ENCODE measurements at regions not wholly inside any gene's neighbourhood (a gene's known extent, or its start where the extent isn't known, plus 50 kb on each side); places are given as distances from the start of the nearest gene placed in this dataset.

DNA sequence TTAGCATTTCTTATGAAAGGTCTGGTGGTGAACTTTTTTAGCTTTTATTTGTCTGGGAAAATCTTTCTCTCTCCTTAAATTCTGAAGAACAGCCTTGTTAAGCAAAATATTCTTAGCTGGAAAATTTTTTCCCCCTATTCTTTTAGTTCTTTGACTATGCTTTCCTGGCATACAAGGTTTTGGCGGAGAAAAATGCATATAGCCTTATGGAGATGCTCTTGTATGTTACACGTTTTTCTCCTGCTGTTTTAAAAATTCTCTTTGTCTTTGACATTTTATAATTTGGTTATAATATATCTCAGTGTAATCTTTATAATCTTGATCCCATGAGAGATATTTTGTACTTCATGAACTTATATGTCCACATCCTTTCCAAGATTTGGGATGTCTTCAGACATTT, 1190.4 kb upstream of the ZEB2 start:
- H3K9ac ChIP-seq (ENCODE audit: low read length): no peak overlapping the region
- no peak overlapping the region for H3K27ac ChIP-seq (ENCODE audit: low read depth, low read length)
- H4K20me1 ChIP-seq (ENCODE audit: insufficient read depth): no peaks in the 10 kb centered on the region
- ChIA-PET CTCF (no interaction called here), RAD21 (ENCODE audit: low non-redundant PET in 1 of 2, low total read pairs in 2 of 2, uncharacterized antibody in 2 of 2, unreplicated experiment in 2 of 2) (no interaction called here), POLR2A (no interaction called here)
- no peak for TF ChIP-seq CTCF (IDR thresholded peaks at IDR 0.05 in 2 of 3, conservative IDR thresholded peaks at IDR 0.05 in 1 of 3; ENCODE audit: borderline replicate concordance in 1 of 3, insufficient read depth in 1 of 3, low read depth in 2 of 3, low read length in 2 of 3)
- TF ChIP-seq, protein P1, sequence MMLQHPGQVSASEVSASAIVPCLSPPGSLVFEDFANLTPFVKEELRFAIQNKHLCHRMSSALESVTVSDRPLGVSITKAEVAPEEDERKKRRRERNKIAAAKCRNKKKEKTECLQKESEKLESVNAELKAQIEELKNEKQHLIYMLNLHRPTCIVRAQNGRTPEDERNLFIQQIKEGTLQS (IDR thresholded peaks at IDR 0.05): no peak
- TF ChIP-seq EGR1 (IDR thresholded peaks at IDR 0.05; ENCODE audit: low read depth): no peak
- no peak for TF ChIP-seq SP1 (IDR thresholded peaks at IDR 0.05; ENCODE audit: low read depth)
- no peak for TF ChIP-seq SIN3A (IDR thresholded peaks at IDR 0.05; ENCODE audit: low read depth)
- TF ChIP-seq TCF7L2 (IDR thresholded peaks at IDR 0.05; ENCODE audit: borderline replicate concordance, extremely low read depth, insufficient read depth, insufficient read length): no peak
- TF ChIP-seq YY1 (IDR thresholded peaks at IDR 0.05; ENCODE audit: extremely low read depth, insufficient replicate concordance, low read depth, low read length): no peak
- TF ChIP-seq CEBPB (IDR thresholded peaks at IDR 0.05; ENCODE audit: low read depth): no peak
- TF ChIP-seq ZNF274 (IDR thresholded peaks at IDR 0.05; ENCODE audit: low read depth, low read length): no peak
- no peak for TF ChIP-seq ELF1 (IDR thresholded peaks at IDR 0.05; ENCODE audit: borderline replicate concordance, low read depth)
- TF ChIP-seq, protein P2, sequence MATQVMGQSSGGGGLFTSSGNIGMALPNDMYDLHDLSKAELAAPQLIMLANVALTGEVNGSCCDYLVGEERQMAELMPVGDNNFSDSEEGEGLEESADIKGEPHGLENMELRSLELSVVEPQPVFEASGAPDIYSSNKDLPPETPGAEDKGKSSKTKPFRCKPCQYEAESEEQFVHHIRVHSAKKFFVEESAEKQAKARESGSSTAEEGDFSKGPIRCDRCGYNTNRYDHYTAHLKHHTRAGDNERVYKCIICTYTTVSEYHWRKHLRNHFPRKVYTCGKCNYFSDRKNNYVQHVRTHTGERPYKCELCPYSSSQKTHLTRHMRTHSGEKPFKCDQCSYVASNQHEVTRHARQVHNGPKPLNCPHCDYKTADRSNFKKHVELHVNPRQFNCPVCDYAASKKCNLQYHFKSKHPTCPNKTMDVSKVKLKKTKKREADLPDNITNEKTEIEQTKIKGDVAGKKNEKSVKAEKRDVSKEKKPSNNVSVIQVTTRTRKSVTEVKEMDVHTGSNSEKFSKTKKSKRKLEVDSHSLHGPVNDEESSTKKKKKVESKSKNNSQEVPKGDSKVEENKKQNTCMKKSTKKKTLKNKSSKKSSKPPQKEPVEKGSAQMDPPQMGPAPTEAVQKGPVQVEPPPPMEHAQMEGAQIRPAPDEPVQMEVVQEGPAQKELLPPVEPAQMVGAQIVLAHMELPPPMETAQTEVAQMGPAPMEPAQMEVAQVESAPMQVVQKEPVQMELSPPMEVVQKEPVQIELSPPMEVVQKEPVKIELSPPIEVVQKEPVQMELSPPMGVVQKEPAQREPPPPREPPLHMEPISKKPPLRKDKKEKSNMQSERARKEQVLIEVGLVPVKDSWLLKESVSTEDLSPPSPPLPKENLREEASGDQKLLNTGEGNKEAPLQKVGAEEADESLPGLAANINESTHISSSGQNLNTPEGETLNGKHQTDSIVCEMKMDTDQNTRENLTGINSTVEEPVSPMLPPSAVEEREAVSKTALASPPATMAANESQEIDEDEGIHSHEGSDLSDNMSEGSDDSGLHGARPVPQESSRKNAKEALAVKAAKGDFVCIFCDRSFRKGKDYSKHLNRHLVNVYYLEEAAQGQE (IDR thresholded peaks at IDR 0.05; ENCODE audit: low read depth): no peak
- TF ChIP-seq CBX3 (IDR thresholded peaks at IDR 0.05; ENCODE audit: low read depth): no peak
- no peak for TF ChIP-seq ZFX (IDR thresholded peaks at IDR 0.05)
- no peak for TF ChIP-seq EZH2 (IDR thresholded peaks at IDR 0.05)
- no TSS peak for BruUV-seq (replicated peaks)
- no peak for ATAC-seq
- DNase-seq (ENCODE audit: low read depth, low spot score): no peak
- no peak overlapping the region for H2AFZ ChIP-seq (ENCODE audit: low read depth, low read length, poor library complexity, severe bottlenecking)
- no peaks in the 10 kb centered on the region for H3K36me3 ChIP-seq (ENCODE audit: control insufficient read depth in 1 of 2, insufficient read depth in 2 of 2, low read length in 2 of 2)
- H3K9me3 ChIP-seq (ENCODE audit: control insufficient read depth in 1 of 2, insufficient read depth in 1 of 2, low read depth in 1 of 2, low read length in 2 of 2): no peaks in the 10 kb centered on the region
- no peaks in the 10 kb centered on the region for H3K4me1 ChIP-seq (ENCODE audit: control insufficient read depth in 1 of 2, insufficient read depth in 2 of 2, low read length in 2 of 2)
- no peak overlapping the region for H3K4me3 ChIP-seq (replicated peaks in 1 of 2; ENCODE audit: low read depth in 1 of 2, low read length in 2 of 2)
- H3K4me2 ChIP-seq (ENCODE audit: low read length): no peak overlapping the region
- H3K9me2 ChIP-seq (ENCODE audit: insufficient read depth): no peaks in the 10 kb centered on the region
- H3K27me3 ChIP-seq (ENCODE audit: insufficient read depth, low read length): no peaks in the 10 kb centered on the region
- no peaks in the 10 kb centered on the region for H3K79me2 ChIP-seq (ENCODE audit: insufficient read depth, low read length)
- intact Hi-C loops (cut with micrococcal nuclease): no loop called here
